ENCODE measurements at regions not wholly inside any gene's neighbourhood (a gene's known extent, or its start where the extent isn't known, plus 50 kb on each side); places are given as distances from the start of the nearest gene placed in this dataset.

- Histone ChIP-seq H3K9me3 (no peaks in the 10 kb centered on the region), H3K27me3 (no peaks in the 10 kb centered on the region), H3K27ac (no peak overlapping the region), H3K4me1 (peaks cover 0 to 12% of the 10 kb centered on the region in 2 donors), H3K36me3 (no peaks in the 10 kb centered on the region), H3K4me3 (no peak overlapping the region)
- no peak for DNase-seq
- in situ Hi-C loops (cut with MboI; ENCODE audit: low sequenced_read_pairs in 4 of 4) (no loop called here), intact Hi-C loops (cut with DNase I; ENCODE audit: low total_unique reads) (no loop called here)
- no peak for ATAC-seq
- no peak for TF ChIP-seq CTCF (IDR thresholded peaks at IDR 0.05 in 4 of 5, conservative IDR thresholded peaks at IDR 0.05 in 1 of 5)
- TF ChIP-seq POLR2A (IDR thresholded peaks at IDR 0.05) = no peak
Observed at GRCh38 chr1:216833509-216833908, 110.3 kb upstream of the ESRRG start.

- Histone ChIP-seq H3K9me3 (no peaks in the 10 kb centered on the region), H3K36me3 (no peaks in the 10 kb centered on the region), H3K4me1 (peaks cover 0 to 12% of the 10 kb centered on the region in 2 donors), H3K27ac (no peak overlapping the region), H3K27me3 (no peaks in the 10 kb centered on the region), H3K4me3 (no peak overlapping the region)
- ATAC-seq (peak in 1 of 2 donors; percentile 56), DNase-seq (no peak)
- intact Hi-C loops (cut with DNase I; ENCODE audit: low total_unique reads) = no loop called here
- in situ Hi-C loops (cut with MboI; ENCODE audit: low sequenced_read_pairs in 4 of 4) = no loop called here
- TF ChIP-seq POLR2A (IDR thresholded peaks at IDR 0.05) = no peak
- TF ChIP-seq CTCF (IDR thresholded peaks at IDR 0.05 in 4 of 5, conservative IDR thresholded peaks at IDR 0.05 in 1 of 5) = no peak
Observed at GRCh38 chr1:216832192-216832591, 109.0 kb upstream of the ESRRG start.

GRCh38 chr1:216830424-216831210 is 107.4 kb upstream of the ESRRG start:
- no peak for TF ChIP-seq POLR2A (IDR thresholded peaks at IDR 0.05)
- TF ChIP-seq CTCF (IDR thresholded peaks at IDR 0.05 in 4 of 5, conservative IDR thresholded peaks at IDR 0.05 in 1 of 5) = no peak
- intact Hi-C loops (cut with DNase I; ENCODE audit: low total_unique reads) (no loop called here), in situ Hi-C loops (cut with MboI; ENCODE audit: low sequenced_read_pairs in 4 of 4) (no loop called here)
- Histone ChIP-seq H3K4me3 (no peak overlapping the region), H3K4me1 (peaks cover 0 to 12% of the 10 kb centered on the region in 2 donors), H3K27ac (no peak overlapping the region), H3K9me3 (no peaks in the 10 kb centered on the region), H3K27me3 (no peaks in the 10 kb centered on the region), H3K36me3 (no peaks in the 10 kb centered on the region)
- DNase-seq = no peak
- ATAC-seq = no peak

- DNase-seq (no peak), ATAC-seq (no peak)
- in situ Hi-C loops (cut with MboI; ENCODE audit: low sequenced_read_pairs in 4 of 4) (no loop called here), intact Hi-C loops (cut with DNase I; ENCODE audit: low total_unique reads) (no loop called here)
- H3K27me3 ChIP-seq = no peaks in the 10 kb centered on the region
- H3K36me3 ChIP-seq = no peaks in the 10 kb centered on the region
- no peak overlapping the region for H3K4me3 ChIP-seq
- no peaks in the 10 kb centered on the region for H3K9me3 ChIP-seq
- peaks cover 0 to 8% of the 10 kb centered on the region in 2 donors for H3K4me1 ChIP-seq
- TF ChIP-seq POLR2A (IDR thresholded peaks at IDR 0.05) = no peak
- no peak for TF ChIP-seq CTCF (IDR thresholded peaks at IDR 0.05 in 4 of 5, conservative IDR thresholded peaks at IDR 0.05 in 1 of 5)
- H3K27ac ChIP-seq = no peak overlapping the region
Observed at GRCh38 chr1:216827251-216827650, 104.0 kb upstream of the ESRRG start.
